Spinal cord (tissue), 9 donors: ENCODE measurements at regions not wholly inside any gene's neighbourhood (a gene's known extent, or its start where the extent isn't known, plus 50 kb on each side); places are given as distances from the start of the nearest gene placed in this dataset.
"Not testable (repeated sequence)": the region's sequence is repeated elsewhere in the genome, so short reads cannot be mapped to it uniquely, and the experiment has no call there.

Experiments
- DNase-seq, 6 donors: peaks; one replicate each; pipeline versions ENCODE4 v3.0.0 to v3.0.0-alpha.2; 2013 to 2015; ENCODE audit warnings: low spot score in 6 of 6, low read depth in 4 of 6
- H3K27ac ChIP-seq: one replicate; pipeline ENCODE4 v1.5.1; 2013; ENCODE audit warnings: low read depth, low read length, control low read depth
- H3K27me3 ChIP-seq: one replicate; pipeline ENCODE4 v1.6.1; 2013; ENCODE audit warnings: low read length; ENCODE audit not compliant: control insufficient read depth, insufficient read depth
- H3K36me3 ChIP-seq: one replicate; pipeline ENCODE4 v1.6.1; 2013; ENCODE audit warnings: low read length; ENCODE audit not compliant: control insufficient read depth, insufficient read depth
- H3K4me1 ChIP-seq: one replicate; pipeline ENCODE4 v1.6.1; 2013; ENCODE audit warnings: low read length; ENCODE audit not compliant: control insufficient read depth, insufficient read depth
- H3K4me3 ChIP-seq: one replicate; pipeline ENCODE4 v1.5.1; 2013; ENCODE audit warnings: low read depth, low read length, control low read depth
- H3K9me3 ChIP-seq: one replicate; pipeline ENCODE4 v1.6.1; 2013; ENCODE audit warnings: low read length; ENCODE audit not compliant: control insufficient read depth, insufficient read depth
- WGBS: methylation state at CpG from one replicate; pipeline ENCODE4 v1.1.5; 2013; ENCODE audit warnings: missing lambda C conversion rate; ENCODE audit not compliant: insufficient coverage; 5-methylcytosine and 5-hydroxymethylcytosine counted together
- donor health status: healthy.

GRCh38 chr7:25735674-25736242 lies 416.2 kb upstream of the NFE2L3 start:
- WGBS, result 84% methylated on average over 4 of the region's 8 CpGs
- Histone ChIP-seq H3K4me1 (no peaks in the 10 kb centered on the region), H3K27ac (no peak overlapping the region), H3K9me3 (no peaks in the 10 kb centered on the region), H3K36me3 (no peaks in the 10 kb centered on the region), H3K4me3 (no peak overlapping the region), H3K27me3 (no peaks in the 10 kb centered on the region)
- DNase-seq, result no peak

GRCh38 chr7:25738528-25738927 lies 413.5 kb upstream of the NFE2L3 start:
- no peak overlapping the region for H3K27ac ChIP-seq
- H3K4me1 ChIP-seq, result no peaks in the 10 kb centered on the region
- H3K36me3 ChIP-seq, result no peaks in the 10 kb centered on the region
- H3K27me3 ChIP-seq, result no peaks in the 10 kb centered on the region
- no peak overlapping the region for H3K4me3 ChIP-seq
- DNase-seq, result no peak
- no CpG with 5 or more reads among the region's 4 CpGs for WGBS
- no peaks in the 10 kb centered on the region for H3K9me3 ChIP-seq

- H3K4me1 ChIP-seq, result no peaks in the 10 kb centered on the region
- no peak overlapping the region for H3K4me3 ChIP-seq
- no peaks in the 10 kb centered on the region for H3K9me3 ChIP-seq
- no peaks in the 10 kb centered on the region for H3K27me3 ChIP-seq
- DNase-seq, result peak in 1 of 6 donors; percentile 52
- no peaks in the 10 kb centered on the region for H3K36me3 ChIP-seq
- H3K27ac ChIP-seq, result no peak overlapping the region
- WGBS, result 38% methylated on average over 2 of the region's 2 CpGs
Observed at GRCh38 chr7:25739143-25739542, 412.9 kb upstream of the NFE2L3 start.

GRCh38 chr7:25742316-25742715 lies 409.7 kb upstream of the NFE2L3 start:
- Histone ChIP-seq H3K27me3 (no peaks in the 10 kb centered on the region), H3K9me3 (no peaks in the 10 kb centered on the region), H3K36me3 (no peaks in the 10 kb centered on the region), H3K27ac (no peak overlapping the region), H3K4me3 (no peak overlapping the region), H3K4me1 (no peaks in the 10 kb centered on the region)
- WGBS, result 83% methylated on average over 3 of the region's 3 CpGs
- DNase-seq, result no peak

GRCh38 chr7:25743670-25744451 lies 408.1 kb upstream of the NFE2L3 start:
- H3K9me3 ChIP-seq, H3K4me3 ChIP-seq, H3K36me3 ChIP-seq, H3K4me1 ChIP-seq, H3K27me3 ChIP-seq, DNase-seq, H3K27ac ChIP-seq: not testable (repeated sequence)
- 90% methylated on average over 11 of the region's 37 CpGs for WGBS

GRCh38 chr7:25750744-25751508 lies 401.1 kb upstream of the NFE2L3 start:
- H3K27me3 ChIP-seq, result peaks cover 2% of the 10 kb centered on the region
- peak in 2 of 6 donors; percentile 54 to 65 for DNase-seq
- H3K4me1 ChIP-seq, result peaks cover 26% of the 10 kb centered on the region
- H3K36me3 ChIP-seq, result no peaks in the 10 kb centered on the region
- H3K4me3 ChIP-seq, result no peak overlapping the region
- 27% methylated on average over 3 of the region's 14 CpGs for WGBS
- no peaks in the 10 kb centered on the region for H3K9me3 ChIP-seq
- peak overlapping the region; percentile 40 for H3K27ac ChIP-seq

GRCh38 chr7:25752154-25752553 lies 399.8 kb upstream of the NFE2L3 start:
- Histone ChIP-seq H3K9me3 (no peaks in the 10 kb centered on the region), H3K27ac (no peak overlapping the region), H3K36me3 (no peaks in the 10 kb centered on the region), H3K27me3 (peaks cover 2% of the 10 kb centered on the region), H3K4me1 (peaks cover 26% of the 10 kb centered on the region), H3K4me3 (no peak overlapping the region)
- WGBS, result no CpG with 5 or more reads among the region's 5 CpGs
- DNase-seq, result no peak

- Histone ChIP-seq H3K27ac (peak overlapping the region; percentile 42), H3K4me3 (no peak overlapping the region), H3K9me3 (no peaks in the 10 kb centered on the region), H3K4me1 (peaks cover 26% of the 10 kb centered on the region), H3K36me3 (no peaks in the 10 kb centered on the region), H3K27me3 (peaks cover 2% of the 10 kb centered on the region)
- peak in 2 of 6 donors; percentile 38 to 84 for DNase-seq
- 41% methylated on average over 10 of the region's 16 CpGs for WGBS
Observed at GRCh38 chr7:25752967-25753791, 398.8 kb upstream of the NFE2L3 start.

- no peaks in the 10 kb centered on the region for H3K9me3 ChIP-seq
- H3K36me3 ChIP-seq, result no peaks in the 10 kb centered on the region
- peaks cover 26% of the 10 kb centered on the region for H3K4me1 ChIP-seq
- peaks cover 2% of the 10 kb centered on the region for H3K27me3 ChIP-seq
- 93% methylated on average over 10 of the region's 10 CpGs for WGBS
- no peak overlapping the region for H3K27ac ChIP-seq
- peak in 1 of 6 donors; percentile 59 for DNase-seq
- H3K4me3 ChIP-seq, result no peak overlapping the region
Observed at GRCh38 chr7:25753837-25754236, 398.2 kb upstream of the NFE2L3 start.
